ENCODE measurements at regions not wholly inside any gene's neighbourhood (a gene's known extent, or its start where the extent isn't known, plus 50 kb on each side); places are given as distances from the start of the nearest gene placed in this dataset.

GRCh38 chr4:32196950-32197688 is 1477.0 kb downstream of the PCDH7 start:
- DNase-seq = no peak
- TF ChIP-seq GATA1 (IDR thresholded peaks at IDR 0.05; ENCODE audit: low read depth, low read length) (no peak), POLR2A (IDR thresholded peaks at IDR 0.05; ENCODE audit: low read length) (no peak)

DNA sequence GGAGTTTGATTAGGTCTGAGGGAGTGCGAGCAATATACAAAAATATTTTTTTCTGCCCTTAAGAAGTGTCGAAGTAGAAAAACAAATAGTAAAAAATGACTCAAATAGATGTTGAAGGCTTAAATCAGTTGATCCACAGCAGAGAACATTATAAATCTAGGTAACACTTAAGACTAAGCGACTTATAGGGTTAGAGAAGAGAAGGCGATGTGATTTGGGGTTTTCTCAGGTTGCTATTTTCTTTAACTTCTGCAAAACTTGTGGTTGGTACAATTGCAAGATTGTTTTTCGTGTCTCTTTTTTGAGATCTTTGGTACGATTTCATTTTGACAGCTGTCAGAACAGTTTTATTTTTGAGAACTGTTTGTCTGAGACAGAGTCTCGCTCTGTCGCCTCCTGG is 1479.5 kb downstream of the PCDH7 start:
- no peak for TF ChIP-seq POLR2A (IDR thresholded peaks at IDR 0.05; ENCODE audit: low read length)
- TF ChIP-seq GATA1 (IDR thresholded peaks at IDR 0.05; ENCODE audit: low read depth, low read length) = no peak

GRCh38 chr4:32203340-32203739 is 1483.2 kb downstream of the PCDH7 start:
- no peak for TF ChIP-seq GATA1 (IDR thresholded peaks at IDR 0.05; ENCODE audit: low read depth, low read length)
- no peak for TF ChIP-seq POLR2A (IDR thresholded peaks at IDR 0.05; ENCODE audit: low read length)
- no peak for DNase-seq

More for the DNA sequence above, 1479.5 kb downstream of the PCDH7 start:
- no peak for DNase-seq

DNA sequence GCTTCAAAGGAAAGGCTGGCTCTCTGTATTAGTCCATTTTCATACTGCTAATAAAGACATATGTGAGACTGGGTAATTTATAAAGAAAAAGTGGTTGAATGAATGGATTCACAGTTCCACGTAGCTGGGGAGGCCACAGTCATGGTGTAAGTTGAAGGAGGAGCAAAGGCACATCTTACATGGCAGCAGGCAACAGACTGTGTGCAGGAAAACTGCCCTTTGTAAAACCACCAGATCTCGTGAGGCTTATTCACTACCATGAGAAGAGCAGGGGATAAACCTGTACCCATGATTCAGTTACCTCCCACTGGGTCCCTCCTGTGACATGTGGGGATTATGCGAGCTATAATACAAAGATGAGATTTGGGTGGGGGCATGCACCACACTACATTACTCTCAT is 1486.6 kb downstream of the PCDH7 start:
- TF ChIP-seq GATA1 (IDR thresholded peaks at IDR 0.05; ENCODE audit: low read depth, low read length) = no peak
- no peak for TF ChIP-seq POLR2A (IDR thresholded peaks at IDR 0.05; ENCODE audit: low read length)
- DNase-seq = no peak

- TF ChIP-seq POLR2A (IDR thresholded peaks at IDR 0.05; ENCODE audit: low read length) = no peak
- TF ChIP-seq GATA1 (IDR thresholded peaks at IDR 0.05; ENCODE audit: low read depth, low read length) = no peak
- no peak for DNase-seq
Measured at GRCh38 chr4:32207456-32207855, 1487.3 kb downstream of the PCDH7 start.

- DNase-seq = no peak
- no peak for TF ChIP-seq GATA1 (IDR thresholded peaks at IDR 0.05; ENCODE audit: low read depth, low read length)
- TF ChIP-seq POLR2A (IDR thresholded peaks at IDR 0.05; ENCODE audit: low read length) = no peak
Measured at GRCh38 chr4:32215277-32215676, 1495.1 kb downstream of the PCDH7 start.

- no peak for DNase-seq
- no peak for TF ChIP-seq GATA1 (IDR thresholded peaks at IDR 0.05; ENCODE audit: low read depth, low read length)
- no peak for TF ChIP-seq POLR2A (IDR thresholded peaks at IDR 0.05; ENCODE audit: low read length)
Measured at GRCh38 chr4:32216502-32216901, 1496.3 kb downstream of the PCDH7 start.

DNA sequence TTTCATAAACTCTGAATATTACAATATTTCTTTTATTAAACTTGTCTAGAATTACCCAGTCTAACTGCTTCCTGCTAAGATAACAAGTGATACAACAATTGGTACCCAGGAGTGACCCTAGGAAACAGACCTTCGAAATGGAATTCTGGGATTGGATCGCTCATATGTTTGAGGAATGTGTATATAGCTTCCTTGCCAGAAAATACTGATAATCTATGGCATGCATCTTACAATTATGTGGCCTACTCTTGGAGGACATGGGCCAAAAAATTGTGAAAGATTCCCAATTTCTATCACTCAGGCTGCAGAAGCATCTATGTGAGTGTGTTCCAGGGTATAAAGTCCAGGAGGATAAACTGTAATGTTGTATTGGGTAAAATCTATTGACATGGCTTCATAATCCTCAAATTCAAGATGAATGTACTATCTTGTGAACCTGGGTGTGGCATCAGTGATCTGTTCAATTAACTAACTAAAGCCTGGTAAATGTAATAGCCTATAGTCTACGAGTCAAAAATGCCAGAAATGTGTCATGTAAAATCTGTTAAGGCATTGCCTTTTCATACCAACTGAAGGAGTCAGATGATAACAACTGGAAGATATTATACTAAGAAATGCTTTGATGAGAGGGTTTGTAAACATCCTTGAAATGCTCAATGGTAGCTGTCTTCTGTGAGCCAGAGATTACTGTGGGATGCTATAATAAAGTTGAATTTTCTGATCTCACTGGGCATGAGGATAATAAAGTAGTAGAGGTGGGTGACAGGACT is 1499.3 kb downstream of the PCDH7 start:
- DNase-seq = no peak
- TF ChIP-seq POLR2A (IDR thresholded peaks at IDR 0.05; ENCODE audit: low read length) = no peak
- TF ChIP-seq GATA1 (IDR thresholded peaks at IDR 0.05; ENCODE audit: low read depth, low read length) = no peak

- no peak for DNase-seq
- TF ChIP-seq GATA1 (IDR thresholded peaks at IDR 0.05; ENCODE audit: low read depth, low read length) (no peak), POLR2A (IDR thresholded peaks at IDR 0.05; ENCODE audit: low read length) (no peak)
Measured at GRCh38 chr4:32226204-32226603, 1506.0 kb downstream of the PCDH7 start.

DNA sequence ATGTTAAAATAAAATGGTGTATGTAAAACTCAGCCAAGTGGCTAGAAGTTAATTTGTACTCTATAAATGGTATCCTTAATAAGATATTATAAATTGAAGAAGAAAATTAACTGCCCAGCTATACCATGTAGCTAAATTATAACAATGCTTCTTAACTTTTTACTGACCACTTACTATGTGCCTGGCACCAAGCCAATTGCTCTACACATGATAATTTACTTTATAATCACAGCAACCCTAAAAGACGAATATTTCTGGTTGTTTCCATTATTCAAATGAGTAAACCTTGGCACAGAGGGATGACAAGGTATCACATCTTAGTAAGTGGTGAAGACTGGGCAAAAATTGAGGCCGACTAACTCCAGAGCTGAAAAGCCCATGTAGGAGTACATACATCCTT is 1506.6 kb downstream of the PCDH7 start:
- TF ChIP-seq POLR2A (IDR thresholded peaks at IDR 0.05; ENCODE audit: low read length) (no peak), GATA1 (IDR thresholded peaks at IDR 0.05; ENCODE audit: low read depth, low read length) (no peak)

GRCh38 chr4:32243926-32244325 is 1523.8 kb downstream of the PCDH7 start:
- TF ChIP-seq POLR2A (IDR thresholded peaks at IDR 0.05; ENCODE audit: low read length) (no peak), GATA1 (IDR thresholded peaks at IDR 0.05; ENCODE audit: low read depth, low read length) (no peak)
- DNase-seq = no peak

More for the DNA sequence above, 1506.6 kb downstream of the PCDH7 start:
- DNase-seq = no peak

GRCh38 chr4:32249040-32249439 is 1528.9 kb downstream of the PCDH7 start:
- no peak for TF ChIP-seq GATA1 (IDR thresholded peaks at IDR 0.05; ENCODE audit: low read depth, low read length)
- TF ChIP-seq POLR2A (IDR thresholded peaks at IDR 0.05; ENCODE audit: low read length) = no peak
- DNase-seq = no peak

- TF ChIP-seq POLR2A (IDR thresholded peaks at IDR 0.05; ENCODE audit: low read length) (no peak), GATA1 (IDR thresholded peaks at IDR 0.05; ENCODE audit: low read depth, low read length) (no peak)
- DNase-seq = peak in 1 of 2 experiments; percentile 1
Measured at GRCh38 chr4:32251126-32251525, 1531.0 kb downstream of the PCDH7 start.

DNA sequence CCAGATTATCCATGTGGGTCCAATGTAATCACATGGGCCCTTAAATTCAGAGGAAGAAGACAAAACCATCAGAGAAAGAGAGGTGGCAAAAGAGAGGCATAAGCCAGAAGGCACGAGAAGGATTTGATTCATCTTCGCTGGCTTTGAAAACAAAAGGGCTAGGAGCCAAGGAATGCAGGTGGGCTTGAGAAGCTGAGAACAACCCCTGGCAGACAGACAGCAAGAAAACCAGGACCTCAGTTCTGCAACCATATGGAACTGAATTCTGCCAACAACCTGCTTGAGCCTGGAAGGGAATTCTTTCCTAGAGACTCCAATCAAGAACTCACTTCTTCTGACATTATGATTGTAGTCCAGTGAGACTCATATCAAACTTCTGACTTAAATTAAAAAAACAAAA is 1531.8 kb downstream of the PCDH7 start:
- DNase-seq = no peak
- no peak for TF ChIP-seq GATA1 (IDR thresholded peaks at IDR 0.05; ENCODE audit: low read depth, low read length)
- no peak for TF ChIP-seq POLR2A (IDR thresholded peaks at IDR 0.05; ENCODE audit: low read length)

- TF ChIP-seq POLR2A (IDR thresholded peaks at IDR 0.05; ENCODE audit: low read length) (no peak), GATA1 (IDR thresholded peaks at IDR 0.05; ENCODE audit: low read depth, low read length) (no peak)
- no peak for DNase-seq
Measured at GRCh38 chr4:32254216-32254615, 1534.0 kb downstream of the PCDH7 start.
